Ureter (tissue), 1 donor: ENCODE measurements at regions not wholly inside any gene's neighbourhood (a gene's known extent, or its start where the extent isn't known, plus 50 kb on each side); places are given as distances from the start of the nearest gene placed in this dataset.
"Not testable (repeated sequence)": the region's sequence is repeated elsewhere in the genome, so short reads cannot be mapped to it uniquely, and the experiment has no call there.

Source experiments
- DNase-seq: peaks from one replicate; pipeline ENCODE4 v3.0.0-alpha.2; 2020; ENCODE audit warnings: low spot score
- donor health status: DM: yes; HTN: yes; CAD: no.

DNA sequence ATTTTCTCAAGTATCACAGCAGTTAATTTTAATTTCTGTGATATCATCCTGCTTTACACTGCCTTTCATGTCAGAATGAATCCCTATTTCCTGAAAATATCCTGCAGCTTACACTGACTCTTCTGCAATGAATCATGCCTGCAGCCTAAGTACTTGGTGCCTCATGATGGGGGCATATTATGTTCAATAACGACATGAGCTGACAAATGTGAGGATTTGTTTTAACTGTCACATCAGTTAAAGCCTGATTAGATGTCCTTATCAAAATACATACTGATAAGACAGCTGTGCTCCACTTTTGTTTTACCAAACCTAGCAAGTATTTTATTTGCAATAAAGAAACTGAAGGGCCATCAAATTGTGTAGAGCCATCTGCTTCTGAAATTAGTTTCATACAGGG is 359.9 kb upstream of the AGA start:
- no peak for DNase-seq

GRCh38 chr4:177802661-177803060 is 360.4 kb upstream of the AGA start:
- no peak for DNase-seq

GRCh38 chr4:177803151-177803550 is 360.9 kb upstream of the AGA start:
- no peak for DNase-seq

DNA sequence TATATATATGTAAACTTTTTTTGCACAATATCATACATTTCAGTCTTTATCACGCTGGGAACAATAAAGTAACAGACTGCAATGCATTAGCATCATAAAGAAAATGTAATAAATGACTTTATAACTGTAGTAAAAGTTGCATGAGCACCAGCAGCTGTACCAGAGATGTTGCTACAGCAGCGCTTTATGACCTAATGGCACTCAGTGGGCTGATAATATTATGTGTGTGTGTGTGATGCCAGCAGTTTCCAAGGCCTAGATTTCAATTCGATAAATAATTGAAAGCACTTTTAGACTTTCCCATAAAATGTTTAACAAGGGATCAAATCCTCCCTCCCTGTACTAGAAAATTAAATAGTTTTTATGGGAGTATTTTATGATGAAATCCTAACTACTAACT is 367.6 kb upstream of the AGA start:
- DNase-seq, result no peak

DNA sequence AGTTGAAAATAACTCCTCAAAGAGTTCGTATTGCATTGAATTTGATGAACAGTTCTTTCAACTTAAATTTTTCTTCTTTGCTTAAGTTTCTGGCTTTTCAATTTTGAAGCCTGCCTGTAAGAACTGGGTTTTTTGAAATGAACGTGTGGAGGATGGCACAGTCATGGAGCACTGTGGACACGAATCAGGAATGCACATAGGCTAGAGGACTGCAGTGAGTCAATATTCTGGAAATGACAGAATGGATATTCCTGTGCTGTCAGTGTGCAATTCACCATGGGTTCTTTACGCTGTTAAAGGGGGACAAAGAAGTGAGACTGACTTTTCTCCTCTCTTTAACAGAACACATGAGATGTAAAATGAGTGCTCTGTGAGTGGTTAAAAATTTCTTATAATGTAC is 368.0 kb upstream of the AGA start:
- DNase-seq, result no peak

DNA sequence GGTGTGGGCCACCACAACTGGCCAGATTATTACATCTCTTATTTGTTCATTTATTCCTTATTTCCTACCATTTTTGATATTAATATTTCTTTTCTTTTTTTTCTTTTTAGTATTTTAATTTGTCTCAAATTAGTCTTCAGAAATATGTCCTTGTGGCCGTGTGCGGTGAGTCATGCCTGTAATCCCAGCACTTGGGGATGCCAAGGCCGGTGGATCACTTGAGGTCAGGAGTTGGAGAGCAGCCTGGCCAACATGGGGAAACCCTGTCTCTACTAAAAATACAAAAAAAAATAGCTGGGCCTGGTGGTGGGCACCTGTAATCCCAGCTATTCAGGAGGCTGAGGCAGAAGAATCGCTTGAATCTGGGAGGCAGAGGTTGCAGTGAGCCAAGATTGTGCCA is 376.2 kb upstream of the AGA start:
- DNase-seq, result not testable (repeated sequence)

DNA sequence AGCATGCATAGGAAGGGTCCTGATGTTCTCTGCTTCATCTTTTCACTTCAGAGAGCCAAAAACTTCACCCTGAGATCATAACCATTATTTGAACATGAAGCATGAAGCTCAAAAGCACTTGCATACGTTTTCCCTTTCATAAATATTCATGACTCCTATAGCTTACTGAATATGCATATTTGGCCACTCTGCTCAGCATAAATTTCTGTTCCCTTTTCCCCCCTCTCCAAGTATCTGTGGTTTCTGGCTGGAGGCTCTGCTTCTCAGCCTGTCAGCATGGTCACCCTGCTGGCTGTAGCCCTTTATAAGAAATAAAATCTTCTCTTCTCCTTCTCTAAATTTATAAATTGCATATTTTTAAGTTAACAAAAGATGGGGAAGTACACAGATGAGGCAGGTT is 384.7 kb upstream of the AGA start:
- DNase-seq, result no peak

GRCh38 chr4:177841258-177841657 is 399.0 kb upstream of the AGA start:
- DNase-seq, result no peak

DNA sequence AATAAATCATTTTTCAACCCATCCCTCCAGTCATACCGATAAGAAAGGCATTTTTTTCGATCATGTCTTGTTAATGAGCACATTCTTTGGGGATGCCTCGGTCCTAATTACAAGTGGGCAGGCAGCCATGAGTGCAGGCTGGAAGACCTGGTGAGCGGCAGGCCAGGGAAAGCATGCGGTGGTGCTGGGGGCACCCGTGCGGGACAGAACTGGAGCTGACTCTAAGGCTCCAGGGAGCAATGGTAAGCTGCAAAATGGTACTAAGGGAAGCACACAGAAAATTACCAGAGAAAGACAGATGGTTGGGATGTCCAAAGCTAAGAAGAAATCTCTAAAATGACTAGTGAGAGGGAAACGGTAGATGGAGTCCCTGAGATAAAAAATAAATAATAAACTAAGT is 411.0 kb upstream of the AGA start:
- no peak for DNase-seq

DNA sequence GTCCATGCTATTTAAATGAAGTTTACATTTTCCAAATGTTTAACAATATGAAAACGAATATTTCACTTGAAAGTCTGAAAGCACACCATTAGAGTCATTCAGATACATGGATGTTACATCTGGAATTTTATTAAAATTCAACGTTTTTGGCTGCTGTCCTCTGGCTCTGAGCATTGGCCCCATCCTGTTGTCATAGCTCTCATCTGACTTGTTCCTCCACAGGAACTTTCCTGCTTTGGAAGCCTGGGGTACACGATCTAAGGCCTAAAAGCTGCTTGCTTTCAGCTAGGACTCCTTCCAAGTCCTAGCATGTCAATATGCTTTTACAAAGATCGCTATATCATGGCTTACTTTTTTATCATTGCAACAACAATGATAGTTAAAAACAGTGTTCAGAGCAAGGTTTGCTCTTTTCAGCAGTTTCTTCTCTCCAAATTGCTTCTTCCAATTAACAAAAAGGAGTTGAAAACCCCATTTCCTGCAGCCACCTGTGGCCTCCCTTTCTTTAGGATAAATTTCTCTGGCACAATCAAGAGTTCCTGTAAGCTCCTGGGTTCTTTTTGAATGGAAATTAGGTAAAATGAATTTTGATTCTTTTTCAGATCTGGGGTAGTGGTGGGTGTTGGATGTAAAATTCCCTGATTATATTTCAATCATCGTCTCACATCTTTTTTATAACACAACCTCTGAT is 413.4 kb upstream of the AGA start:
- DNase-seq, result no peak

- DNase-seq, result no peak
Observed at GRCh38 chr4:177860171-177860570, 417.9 kb upstream of the AGA start.

DNA sequence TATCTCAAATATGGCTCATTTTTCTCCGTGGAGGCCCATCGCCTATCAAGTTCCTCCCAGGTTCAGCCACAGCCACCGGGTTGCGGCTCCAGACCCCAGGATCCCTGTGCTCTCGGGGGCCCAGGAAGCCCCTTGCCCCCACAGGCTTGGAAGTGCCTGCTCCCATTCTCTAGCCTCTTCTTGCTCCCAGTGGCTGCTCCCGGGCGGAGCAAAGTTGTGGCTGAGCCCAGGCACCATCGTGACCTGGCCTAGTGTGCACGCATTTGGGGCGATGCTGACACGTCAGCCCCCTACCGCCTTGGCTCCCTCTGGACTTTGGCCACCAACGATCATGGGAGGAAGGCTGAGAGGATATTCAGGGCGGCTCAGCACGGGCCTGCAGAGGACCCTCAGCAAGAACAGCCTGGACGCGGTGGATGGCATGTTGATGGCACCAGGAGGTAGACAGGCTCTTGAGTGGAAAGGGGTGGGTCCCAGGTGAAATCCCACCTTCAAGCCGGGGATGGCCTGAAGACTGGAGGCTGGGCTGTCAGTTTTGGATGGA is 419.4 kb upstream of the AGA start:
- DNase-seq, result no peak

DNA sequence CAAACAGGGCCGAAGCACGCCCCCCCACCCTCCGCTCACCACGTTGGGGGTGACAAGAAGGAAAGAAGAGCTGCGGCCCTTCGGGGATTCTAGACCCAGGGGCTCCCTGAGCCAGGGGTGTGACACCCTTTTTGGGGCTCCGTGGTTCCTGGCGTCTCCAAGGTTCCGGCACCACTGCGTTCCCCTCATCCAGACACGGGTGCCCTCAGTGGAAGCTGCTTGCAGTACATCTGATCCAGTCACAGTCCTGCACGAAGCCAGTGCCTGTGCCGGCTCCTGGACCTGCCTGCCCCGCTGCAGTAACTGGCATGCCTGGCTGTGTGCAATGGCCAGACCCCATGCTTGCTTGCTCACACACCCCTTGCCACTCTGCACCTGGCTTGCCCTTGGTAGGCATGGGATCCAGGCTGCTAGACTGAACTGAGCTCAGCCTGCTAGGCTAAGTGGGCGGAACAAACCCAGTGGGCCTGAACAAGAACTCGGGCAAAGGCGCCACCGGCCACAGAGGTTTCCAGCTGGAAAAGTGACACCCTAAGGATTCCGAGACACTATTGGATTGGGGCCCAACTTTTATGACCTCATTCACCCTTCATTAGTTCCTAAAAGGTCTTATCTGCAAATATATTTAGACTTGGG is 420.4 kb upstream of the AGA start:
- DNase-seq, result no peak

GRCh38 chr4:177879851-177880250 is 437.6 kb upstream of the AGA start:
- DNase-seq, result no peak

- DNase-seq, result no peak
Observed at GRCh38 chr4:177895136-177895535, 452.9 kb upstream of the AGA start.

- DNase-seq, result no peak
Observed at GRCh38 chr4:177901786-177902185, 459.5 kb upstream of the AGA start.

DNA sequence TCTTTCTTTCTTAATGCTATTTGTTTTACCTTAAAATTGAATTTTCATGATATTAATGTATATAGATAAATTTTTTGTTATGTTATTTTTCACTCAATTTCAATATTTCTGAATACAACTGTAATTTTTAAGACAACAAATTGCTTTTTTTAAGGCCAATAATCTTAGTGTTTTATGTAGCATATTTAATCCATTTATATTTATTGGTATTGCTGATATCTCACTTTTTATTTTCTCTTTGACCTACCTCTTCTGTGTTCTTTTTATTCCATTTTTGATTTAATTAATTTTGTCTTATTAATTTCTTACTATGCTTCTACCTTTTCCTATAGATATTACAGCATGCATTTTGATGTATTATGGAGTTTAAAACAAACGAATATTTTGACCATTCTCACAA is 460.1 kb upstream of the AGA start:
- DNase-seq, result no peak

DNA sequence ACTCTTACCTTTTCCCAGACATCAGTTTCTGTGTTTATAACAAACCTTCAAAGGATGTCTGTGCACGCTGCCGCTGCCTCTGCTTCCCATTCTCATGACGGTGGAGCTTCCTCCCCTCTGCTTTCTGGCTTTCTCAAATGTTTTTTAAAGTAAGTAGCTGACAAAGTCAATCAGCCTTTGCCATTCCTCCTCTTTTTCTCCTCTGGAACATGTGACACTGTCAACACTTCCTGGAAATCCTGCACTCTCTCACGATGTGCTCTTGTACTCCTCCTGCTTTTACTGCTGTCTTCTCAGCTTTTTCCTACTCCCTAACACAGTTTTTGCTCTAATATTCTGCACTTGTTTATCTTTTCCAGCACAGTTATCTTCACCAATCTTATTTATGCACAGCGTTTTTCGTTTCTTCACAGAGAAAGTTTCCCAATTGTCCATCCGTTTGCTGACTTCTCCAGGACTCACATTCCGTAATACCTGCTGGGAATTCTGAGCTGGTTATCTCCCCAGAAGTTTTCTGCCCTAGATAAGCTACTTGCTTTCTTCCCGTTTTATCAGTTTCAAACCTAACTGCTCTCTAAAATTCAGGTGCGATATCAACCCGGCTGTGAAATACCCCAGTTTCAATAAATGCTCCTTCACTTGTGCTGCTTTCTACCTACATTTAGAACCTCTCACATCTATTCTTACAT is 465.6 kb upstream of the AGA start:
- DNase-seq, result no peak

- no peak for DNase-seq
Observed at GRCh38 chr4:177921715-177922114, 479.5 kb upstream of the AGA start.

DNA sequence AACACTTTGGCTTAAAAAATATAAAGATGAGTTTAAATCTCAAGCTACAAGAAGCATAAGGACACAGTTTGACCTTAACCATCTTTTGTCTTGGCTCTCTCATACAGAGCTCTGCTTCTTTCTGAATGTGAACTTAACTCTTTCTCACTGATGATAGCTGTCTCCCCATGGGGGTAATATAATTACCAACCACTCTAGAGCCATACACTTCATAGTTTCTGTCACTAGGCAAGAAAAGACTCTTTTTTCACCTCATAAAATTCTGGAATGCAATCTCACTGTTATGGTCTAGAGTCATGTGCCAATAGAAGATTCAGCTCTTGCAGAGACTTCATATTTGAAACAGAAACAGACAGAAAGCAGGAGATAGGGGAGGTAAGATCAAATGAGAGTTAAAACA is 481.7 kb upstream of the AGA start:
- DNase-seq, result no peak

DNA sequence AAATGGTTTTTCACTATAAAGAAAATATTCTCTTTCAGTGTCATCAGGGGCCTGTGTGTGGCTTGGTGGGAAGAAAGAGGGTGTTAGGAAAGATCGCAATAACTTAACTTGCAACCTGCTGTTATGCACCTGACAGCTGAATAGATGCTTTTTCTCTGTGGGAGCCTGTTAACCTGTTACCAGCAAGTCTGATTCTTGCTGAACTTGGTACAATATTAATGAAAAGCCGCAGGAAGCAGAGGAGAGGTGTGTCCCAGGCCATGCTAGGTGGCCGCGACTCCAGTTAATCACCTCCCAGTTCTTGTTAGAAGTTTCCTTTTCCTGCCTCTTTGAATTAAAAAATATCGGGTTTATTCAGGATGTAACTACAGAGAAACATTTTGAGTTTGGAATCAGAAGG is 494.8 kb upstream of the AGA start:
- DNase-seq, result no peak

DNA sequence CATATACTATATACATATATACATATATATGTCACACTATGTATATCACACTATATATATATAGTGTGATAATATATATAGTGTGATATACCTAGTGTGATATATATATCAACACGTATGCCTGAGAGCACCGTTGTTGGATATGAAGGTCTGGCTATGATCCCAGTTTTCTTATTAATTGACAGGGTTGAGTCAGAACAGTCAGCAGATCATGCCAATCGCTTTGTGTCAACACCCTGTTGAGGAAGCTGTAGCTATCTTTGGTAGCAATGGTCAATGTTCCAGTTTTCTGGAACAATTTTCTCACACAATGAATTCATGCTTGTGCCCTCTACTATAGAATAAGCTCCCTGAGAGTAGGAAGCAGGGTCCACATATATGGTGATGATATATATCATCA is 496.0 kb upstream of the AGA start:
- DNase-seq, result no peak

DNA sequence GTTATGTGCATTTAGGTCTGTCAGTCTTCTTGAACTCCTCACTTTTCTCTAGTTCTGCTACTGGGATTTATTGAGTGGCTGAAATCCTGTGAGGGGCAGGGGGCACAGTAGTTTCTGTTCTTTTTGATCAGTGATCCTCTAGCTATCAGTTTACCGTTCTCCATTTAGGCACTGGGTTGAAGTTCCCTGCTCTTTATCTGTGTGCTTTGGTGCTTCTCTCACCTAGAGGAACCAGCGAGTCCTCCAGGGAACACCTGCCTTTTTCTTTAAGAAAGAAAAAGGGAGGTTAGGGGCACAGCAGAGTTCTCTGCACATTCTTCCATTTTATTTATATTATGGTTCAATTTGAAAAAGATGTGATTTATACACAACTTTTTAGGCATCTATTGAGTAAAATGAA is 503.0 kb upstream of the AGA start:
- no peak for DNase-seq
